Panc1 (cell line): ENCODE measurements at regions not wholly inside any gene's neighbourhood (a gene's known extent, or its start where the extent isn't known, plus 50 kb on each side); places are given as distances from the start of the nearest gene placed in this dataset.

ENCODE experiments used
- ATAC-seq: fragments of 200-7000 bp; cut with Tn5 transposase; 2 replicates; pipeline ENCODE4 v1.9.1; 2020; ENCODE audit warnings: mild to moderate bottlenecking, moderate library complexity
- BruUV-seq: library from RNA; stranded (reverse); fragments of 400-500 nt; replicated peaks from 2 replicates; lab custom pipeline; 2021; lab: Mats Ljungman, UMichigan
- CTCF ChIA-PET: fragments of 300-600 bp; sonication (Branson Sonifier 250); formaldehyde crosslinking; loops from one replicate; lab custom pipeline; 2022; ENCODE audit warnings: antibody characterized with exemption; lab: Charles Lee
- POLR2A ChIA-PET: fragments of 300-600 bp; sonication (Branson Sonifier 250); formaldehyde crosslinking; loops from one replicate; lab custom pipeline; 2022; ENCODE audit warnings: antibody characterized with exemption; lab: Charles Lee
- DNase-seq: peaks from one replicate; pipeline ENCODE4 v3.0.0-alpha.2; 2010; ENCODE audit warnings: low read depth, low spot score
- H3K27ac ChIP-seq: 2 replicates; pipeline ENCODE4 v1.5.1; 2011; ENCODE audit warnings: mild to moderate bottlenecking, low read length, inconsistent platforms
- H3K27me3 ChIP-seq: fragments of 200-500 bp; sonication (Bioruptor generic); 2 replicates; pipeline ENCODE4 v1.6.0; 2014; ENCODE audit warnings: low read length, inconsistent platforms; ENCODE audit not compliant: control insufficient read depth, insufficient read depth
- H3K36me3 ChIP-seq: fragments of 200-500 bp; sonication (Bioruptor generic); 2 replicates; pipeline ENCODE4 v1.5.1; 2014; ENCODE audit warnings: inconsistent platforms, mild to moderate bottlenecking, low read length, moderate library complexity; ENCODE audit not compliant: control insufficient read depth, insufficient read depth
- H3K4me1 ChIP-seq: 2 replicates; pipeline ENCODE4 v1.5.1; 2011; ENCODE audit warnings: inconsistent platforms, mild to moderate bottlenecking, low read length, moderate library complexity; ENCODE audit not compliant: control insufficient read depth, insufficient read depth
- H3K4me3 ChIP-seq, 2 experiments: 2 replicates each; pipeline ENCODE4 v1.5.1; 2011 to 2012; ENCODE audit warnings: low read depth in 2 of 2, low read length in 2 of 2, mild to moderate bottlenecking in 2 of 2, inconsistent platforms in 1 of 2, moderate library complexity in 1 of 2
- H3K9me3 ChIP-seq: fragments of 200-500 bp; sonication (Bioruptor generic); 2 replicates; pipeline ENCODE4 v1.5.1; 2014; ENCODE audit warnings: low read depth, mild to moderate bottlenecking, inconsistent platforms, low read length, moderate library complexity; ENCODE audit not compliant: control insufficient read depth, insufficient read depth
- CTCF ChIP-seq: fragments of 450-650 bp; IDR thresholded peaks from 2 replicates; pipeline ENCODE4 v1.5.1; 2017; ENCODE audit warnings: mild to moderate bottlenecking
- POLR2AphosphoS5 ChIP-seq: IDR thresholded peaks from 2 replicates; pipeline ENCODE4 v1.6.1; 2012; ENCODE audit warnings: mild to moderate bottlenecking, low read depth, low read length, moderate library complexity
- REST ChIP-seq, 2 experiments: IDR thresholded peaks; 2 replicates each; pipeline ENCODE4 v1.6.1; 2011 to 2012; ENCODE audit warnings: low read depth in 2 of 2, control low read depth in 1 of 2, low read length in 1 of 2, mild to moderate bottlenecking in 1 of 2, moderate library complexity in 1 of 2; ENCODE audit not compliant: insufficient read depth in 1 of 2
- SIN3A ChIP-seq: IDR thresholded peaks from 2 replicates; pipeline ENCODE4 v1.6.1; 2012; ENCODE audit warnings: low read depth, mild to moderate bottlenecking, low read length, moderate library complexity, borderline replicate concordance; ENCODE audit not compliant: insufficient read depth
- TCF7L2 ChIP-seq: IDR thresholded peaks from 2 replicates; pipeline ENCODE4 v1.6.1; 2011; ENCODE audit warnings: mild to moderate bottlenecking, low read depth, low read length, inconsistent platforms
- in situ Hi-C: cut with HindIII; loops from 2 replicates; pipeline ENCODE4 v1.10.0; 2016; ENCODE audit warnings: low sequenced_read_pairs, low pct_unique_long_range_greater_than_20kb
- intact Hi-C: fragments of 100-400 bp; cut with micrococcal nuclease; formaldehyde crosslinking; loops from one replicate; pipeline ENCODE4 v1.10.0; 2022; ENCODE audit not compliant: unreplicated experiment

GRCh38 chr12:131249246-131250027 is 295.7 kb downstream of the ADGRD1 start:
- Histone ChIP-seq H3K4me3 (no peak overlapping the region), H3K4me1 (no peaks in the 10 kb centered on the region), H3K27me3 (no peaks in the 10 kb centered on the region; the same call in 1 of the 2 replicates), H3K9me3 (no peaks in the 10 kb centered on the region), H3K36me3 (no peaks in the 10 kb centered on the region), H3K27ac (no peak overlapping the region)
- ChIA-PET POLR2A (no interaction called here), CTCF (interaction anchor here (0.6 kb wide), 1 partner anchor 776 kb away, joined by 3 read pairs; no protein-coding TSS in a partner anchor)
- TF ChIP-seq POLR2AphosphoS5 (no peak), CTCF (no peak), REST (IDR thresholded peaks at IDR 0.05; ENCODE audit: insufficient read depth in 1 of 2, low read depth in 2 of 2, low read length in 1 of 2) (no peak), SIN3A (no peak), TCF7L2 (no peak)
- BruUV-seq: no TSS peak
- DNase-seq (no peak), ATAC-seq (no peak)
- in situ Hi-C loops: no loop called here
- intact Hi-C loops: no loop called here

- TF ChIP-seq POLR2AphosphoS5 (no peak), REST (IDR thresholded peaks at IDR 0.05; ENCODE audit: insufficient read depth in 1 of 2, low read depth in 2 of 2, low read length in 1 of 2) (no peak), SIN3A (no peak), TCF7L2 (no peak), CTCF (no peak)
- Histone ChIP-seq H3K27me3 (no peaks in the 10 kb centered on the region; the same call in 1 of the 2 replicates), H3K36me3 (no peaks in the 10 kb centered on the region), H3K9me3 (no peaks in the 10 kb centered on the region), H3K4me1 (no peaks in the 10 kb centered on the region), H3K4me3 (no peak overlapping the region), H3K27ac (no peak overlapping the region)
- no TSS peak for BruUV-seq
- DNase-seq (no peak), ATAC-seq (no peak)
- in situ Hi-C loops (no loop called here), intact Hi-C loops (no loop called here)
- CTCF ChIA-PET: interaction anchor here (0.6 kb wide), 1 partner anchor 776 kb away, joined by 3 read pairs; no protein-coding TSS in a partner anchor
- POLR2A ChIA-PET: no interaction called here
These were observed 296.6 kb downstream of the ADGRD1 start for GRCh38 chr12:131250028-131250950.
